Stomach (tissue), 4 donors: ENCODE measurements at regions not wholly inside any gene's neighbourhood (a gene's known extent, or its start where the extent isn't known, plus 50 kb on each side); places are given as distances from the start of the nearest gene placed in this dataset.

ENCODE experiments used
- POLR2A ChIP-seq, 4 donors: fragments of 450-650 bp; IDR thresholded peaks; one replicate each; pipeline ENCODE4 v1.6.1; 2016; ENCODE audit warnings: antibody characterized with exemption in 4 of 4, control low read depth in 2 of 4, mild to moderate bottlenecking in 1 of 4, moderate library complexity in 1 of 4
- TF ChIP-seq, protein P1 (sequence below), 7 experiments: fragments of 450-650 bp in 4 of 7; fragments of 200-600 bp in 3 of 7; sonication (generic) in 3 of 7; IDR thresholded peaks; one replicate each; pipeline ENCODE4 v1.5.1; 2016 to 2019; ENCODE audit warnings: antibody characterized with exemption in 7 of 7, control low read depth in 2 of 7, mild to moderate bottlenecking in 1 of 7

DNA sequence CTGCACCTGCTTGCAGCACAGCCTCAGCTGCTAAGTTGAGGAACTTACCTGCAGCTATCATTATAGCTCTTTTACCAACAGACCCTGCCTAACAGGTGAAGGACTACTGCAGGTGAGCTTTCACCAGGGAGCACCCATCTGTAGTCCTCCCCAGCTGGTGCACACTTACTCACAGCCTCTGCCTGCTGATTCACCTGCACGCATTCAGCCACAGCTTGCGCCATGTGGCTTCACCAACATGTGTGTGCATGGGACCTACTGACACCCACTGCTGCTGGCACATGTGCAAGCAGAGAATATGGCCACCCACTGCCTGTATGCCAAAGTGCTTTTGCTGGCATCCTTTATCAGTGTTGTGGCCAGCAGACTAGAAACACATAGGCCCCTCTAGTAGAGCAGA, 146.7 kb upstream of the KLHL4 start:
- TF ChIP-seq, protein P1, sequence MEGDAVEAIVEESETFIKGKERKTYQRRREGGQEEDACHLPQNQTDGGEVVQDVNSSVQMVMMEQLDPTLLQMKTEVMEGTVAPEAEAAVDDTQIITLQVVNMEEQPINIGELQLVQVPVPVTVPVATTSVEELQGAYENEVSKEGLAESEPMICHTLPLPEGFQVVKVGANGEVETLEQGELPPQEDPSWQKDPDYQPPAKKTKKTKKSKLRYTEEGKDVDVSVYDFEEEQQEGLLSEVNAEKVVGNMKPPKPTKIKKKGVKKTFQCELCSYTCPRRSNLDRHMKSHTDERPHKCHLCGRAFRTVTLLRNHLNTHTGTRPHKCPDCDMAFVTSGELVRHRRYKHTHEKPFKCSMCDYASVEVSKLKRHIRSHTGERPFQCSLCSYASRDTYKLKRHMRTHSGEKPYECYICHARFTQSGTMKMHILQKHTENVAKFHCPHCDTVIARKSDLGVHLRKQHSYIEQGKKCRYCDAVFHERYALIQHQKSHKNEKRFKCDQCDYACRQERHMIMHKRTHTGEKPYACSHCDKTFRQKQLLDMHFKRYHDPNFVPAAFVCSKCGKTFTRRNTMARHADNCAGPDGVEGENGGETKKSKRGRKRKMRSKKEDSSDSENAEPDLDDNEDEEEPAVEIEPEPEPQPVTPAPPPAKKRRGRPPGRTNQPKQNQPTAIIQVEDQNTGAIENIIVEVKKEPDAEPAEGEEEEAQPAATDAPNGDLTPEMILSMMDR (IDR thresholded peaks at IDR 0.05), result no peak
- no peak for TF ChIP-seq POLR2A (IDR thresholded peaks at IDR 0.05)
